OCI-LY7 (cell line): ENCODE measurements at regions not wholly inside any gene's neighbourhood (a gene's known extent, or its start where the extent isn't known, plus 50 kb on each side); places are given as distances from the start of the nearest gene placed in this dataset.

Experiments used
- BruUV-seq: library from RNA; stranded (reverse); fragments of 400-500 nt; replicated peaks from 2 replicates; lab custom pipeline; 2021; lab: Mats Ljungman, UMichigan
- CTCF ChIA-PET: fragments of 300-600 bp; sonication (Branson Sonifier 250); formaldehyde crosslinking; loops from one replicate; lab custom pipeline; 2022; ENCODE audit warnings: antibody characterized with exemption; ENCODE audit not compliant: unreplicated experiment; lab: Charles Lee
- POLR2A ChIA-PET: fragments of 300-600 bp; sonication (Branson Sonifier 250); formaldehyde crosslinking; loops from one replicate; lab custom pipeline; 2022; ENCODE audit warnings: antibody characterized with exemption; lab: Charles Lee
- DNase-seq: peaks from one replicate; pipeline ENCODE4 v3.0.0-alpha.2; 2015; ENCODE audit warnings: low spot score
- H2AFZ ChIP-seq: fragments of 200-600 bp; sonication (generic), shearing (Covaris generic); 2 replicates; pipeline ENCODE4 v1.6.1; 2014; ENCODE audit warnings: mild to moderate bottlenecking, antibody characterized with exemption, low read length, moderate library complexity
- H3K27ac ChIP-seq: fragments of 200-600 bp; sonication (generic); 2 replicates; pipeline ENCODE4 v1.5.1; 2014; ENCODE audit warnings: mixed run types, low read depth, mild to moderate bottlenecking, moderate library complexity, low read length, inconsistent platforms; ENCODE audit not compliant: poor library complexity, severe bottlenecking
- H3K36me3 ChIP-seq: fragments of 200-600 bp; sonication (generic); 2 replicates; pipeline ENCODE4 v1.6.1; 2014; ENCODE audit warnings: mild to moderate bottlenecking, antibody characterized with exemption, low read length, moderate library complexity, mixed read lengths; ENCODE audit not compliant: insufficient read depth
- H3K4me1 ChIP-seq: fragments of 200-600 bp; sonication (generic); 2 replicates; pipeline ENCODE4 v1.5.1; 2014; ENCODE audit warnings: mild to moderate bottlenecking, low read length; ENCODE audit not compliant: insufficient read depth, poor library complexity, severe bottlenecking
- H3K4me2 ChIP-seq: fragments of 200-600 bp; sonication (generic); 2 replicates; pipeline ENCODE4 v1.6.1; 2014; ENCODE audit warnings: mild to moderate bottlenecking, low read length
- H3K4me3 ChIP-seq: fragments of 200-600 bp; sonication (generic); 2 replicates; pipeline ENCODE4 v1.5.1; 2014; ENCODE audit warnings: mild to moderate bottlenecking, low read depth, low read length; ENCODE audit not compliant: poor library complexity, severe bottlenecking
- H3K79me2 ChIP-seq: fragments of 200-600 bp; sonication (generic); 2 replicates; pipeline ENCODE4 v1.6.1; 2016; ENCODE audit warnings: low read depth, mild to moderate bottlenecking, low read length, moderate library complexity, mixed read lengths; ENCODE audit not compliant: insufficient read depth
- H3K9me2 ChIP-seq: fragments of 200-600 bp; sonication (generic); 2 replicates; pipeline ENCODE4 v1.6.1; 2016; ENCODE audit warnings: mild to moderate bottlenecking, low read length, mixed read lengths; ENCODE audit not compliant: insufficient read depth
- H3K9me3 ChIP-seq: fragments of 200-600 bp; sonication (generic); 2 replicates; pipeline ENCODE4 v1.6.1; 2014; ENCODE audit warnings: mild to moderate bottlenecking, mixed run types, low read length, mixed read lengths
- H4K20me1 ChIP-seq: fragments of 200-600 bp; sonication (generic); 2 replicates; pipeline ENCODE4 v1.6.1; 2014; ENCODE audit warnings: mild to moderate bottlenecking, antibody characterized with exemption, low read length, moderate library complexity, mixed read lengths; ENCODE audit not compliant: insufficient read depth
- CTCF ChIP-seq: fragments of 200-600 bp; sonication (generic); conservative IDR thresholded peaks from 2 replicates; pipeline ENCODE4 v1.5.1; 2014; ENCODE audit warnings: mild to moderate bottlenecking, antibody characterized with exemption, low read length, moderate library complexity, mixed read lengths
- EZH2phosphoT487 ChIP-seq: fragments of 200-600 bp; sonication (generic); IDR thresholded peaks from 2 replicates; pipeline ENCODE4 v1.6.1; 2018; ENCODE audit warnings: low read depth, borderline replicate concordance, mild to moderate bottlenecking, mixed run types, antibody characterized with exemption, low read length, moderate library complexity, mixed read lengths
- intact Hi-C: fragments of 100-400 bp; cut with micrococcal nuclease; formaldehyde crosslinking; loops from one replicate; pipeline ENCODE4 v1.10.0; 2022; ENCODE audit not compliant: unreplicated experiment

GRCh38 chr18:34114996-34115395 is 109.7 kb downstream of the NOL4 start:
- CTCF ChIA-PET, result no interaction called here
- TF ChIP-seq CTCF, result no peak
- TF ChIP-seq EZH2phosphoT487, result no peak

GRCh38 chr18:34108206-34108605 is 116.5 kb downstream of the NOL4 start:
- H3K79me2 ChIP-seq, result no peaks in the 10 kb centered on the region
- H2AFZ ChIP-seq, result no peak overlapping the region
- H3K9me2 ChIP-seq, result no peaks in the 10 kb centered on the region
- TF ChIP-seq EZH2phosphoT487 (no peak), CTCF (no peak)
- H3K4me1 ChIP-seq, result no peaks in the 10 kb centered on the region
- no peaks in the 10 kb centered on the region; the same call in 1 of the 2 replicates for H3K36me3 ChIP-seq
- H3K9me3 ChIP-seq, result peaks cover 5% of the 10 kb centered on the region; the same call in 1 of the 2 replicates
- DNase-seq, result no peak
- no peaks in the 10 kb centered on the region for H4K20me1 ChIP-seq
- no peak overlapping the region for H3K27ac ChIP-seq
- no peak overlapping the region for H3K4me3 ChIP-seq
- intact Hi-C loops, result no loop called here
- no peak overlapping the region for H3K4me2 ChIP-seq
- ChIA-PET POLR2A (interaction anchor here (0.5 to 0.7 kb wide), 2 partner anchors 11 to 52 kb away, joined by 3 to 5 read pairs; no protein-coding TSS in a partner anchor), CTCF (no interaction called here)
- BruUV-seq, result no TSS peak

More at GRCh38 chr18:34114996-34115395, 109.7 kb downstream of the NOL4 start:
- H3K4me1 ChIP-seq, result no peaks in the 10 kb centered on the region
- no peak overlapping the region for H3K4me3 ChIP-seq
- no peaks in the 10 kb centered on the region for H3K9me2 ChIP-seq
- no peak overlapping the region for H2AFZ ChIP-seq
- H4K20me1 ChIP-seq, result no peaks in the 10 kb centered on the region
- H3K79me2 ChIP-seq, result no peaks in the 10 kb centered on the region
- H3K4me2 ChIP-seq, result no peak overlapping the region
- no peak overlapping the region for H3K27ac ChIP-seq
- H3K36me3 ChIP-seq, result no peaks in the 10 kb centered on the region
- BruUV-seq, result no TSS peak
- intact Hi-C loops, result no loop called here
- POLR2A ChIA-PET, result no interaction called here
- no peaks in the 10 kb centered on the region for H3K9me3 ChIP-seq
- DNase-seq, result no peak

- H3K4me2 ChIP-seq, result no peak overlapping the region
- CTCF ChIA-PET, result no interaction called here
- H3K4me1 ChIP-seq, result no peaks in the 10 kb centered on the region
- H2AFZ ChIP-seq, result no peak overlapping the region
- no peaks in the 10 kb centered on the region for H3K79me2 ChIP-seq
- no peak overlapping the region for H3K27ac ChIP-seq
- no peaks in the 10 kb centered on the region for H4K20me1 ChIP-seq
- intact Hi-C loops, result no loop called here
- BruUV-seq, result no TSS peak
- no peaks in the 10 kb centered on the region for H3K36me3 ChIP-seq
- no peak for TF ChIP-seq CTCF
- no peak for TF ChIP-seq EZH2phosphoT487
- H3K4me3 ChIP-seq, result no peak overlapping the region
- no peak for DNase-seq
- H3K9me2 ChIP-seq, result no peaks in the 10 kb centered on the region
- POLR2A ChIA-PET, result interaction anchor here (0.6 kb wide), 1 partner anchor 155 kb away, joined by 4 read pairs; no protein-coding TSS in a partner anchor
- H3K9me3 ChIP-seq, result no peaks in the 10 kb centered on the region
These were observed 126.6 kb downstream of the NOL4 start for GRCh38 chr18:34098109-34098508.
